Ishikawa (cell line): ENCODE measurements at regions not wholly inside any gene's neighbourhood (a gene's known extent, or its start where the extent isn't known, plus 50 kb on each side); places are given as distances from the start of the nearest gene placed in this dataset.

Source experiments
- EP300 ChIP-seq: IDR thresholded peaks from 2 replicates; pipeline ENCODE4 v1.6.1; 2012; ENCODE audit warnings: borderline replicate concordance
- NFIC ChIP-seq: IDR thresholded peaks from 2 replicates; pipeline ENCODE4 v1.6.1; 2012
- RAD21 ChIP-seq: IDR thresholded peaks from 2 replicates; pipeline ENCODE4 v1.6.1; 2012; ENCODE audit warnings: low read depth
- TAF1 ChIP-seq: IDR thresholded peaks from 2 replicates; pipeline ENCODE4 v1.6.1; 2012; ENCODE audit warnings: low read depth, mild to moderate bottlenecking
- TF ChIP-seq, protein P1 (sequence below): IDR thresholded peaks from 2 replicates; pipeline ENCODE4 v1.6.1; 2012

GRCh38 chr3:117628823-117629291 lies 919.3 kb downstream of the TUSC7 start:
- TF ChIP-seq TAF1: no peak
- TF ChIP-seq RAD21: no peak
- TF ChIP-seq NFIC: peak; percentile 73
- TF ChIP-seq, protein P1, sequence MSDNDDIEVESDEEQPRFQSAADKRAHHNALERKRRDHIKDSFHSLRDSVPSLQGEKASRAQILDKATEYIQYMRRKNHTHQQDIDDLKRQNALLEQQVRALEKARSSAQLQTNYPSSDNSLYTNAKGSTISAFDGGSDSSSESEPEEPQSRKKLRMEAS: no peak
- no peak for TF ChIP-seq EP300
